ENCODE measurements at regions not wholly inside any gene's neighbourhood (a gene's known extent, or its start where the extent isn't known, plus 50 kb on each side); places are given as distances from the start of the nearest gene placed in this dataset.
"Not testable (repeated sequence)": the region's sequence is repeated elsewhere in the genome, so short reads cannot be mapped to it uniquely, and the experiment has no call there.

DNA sequence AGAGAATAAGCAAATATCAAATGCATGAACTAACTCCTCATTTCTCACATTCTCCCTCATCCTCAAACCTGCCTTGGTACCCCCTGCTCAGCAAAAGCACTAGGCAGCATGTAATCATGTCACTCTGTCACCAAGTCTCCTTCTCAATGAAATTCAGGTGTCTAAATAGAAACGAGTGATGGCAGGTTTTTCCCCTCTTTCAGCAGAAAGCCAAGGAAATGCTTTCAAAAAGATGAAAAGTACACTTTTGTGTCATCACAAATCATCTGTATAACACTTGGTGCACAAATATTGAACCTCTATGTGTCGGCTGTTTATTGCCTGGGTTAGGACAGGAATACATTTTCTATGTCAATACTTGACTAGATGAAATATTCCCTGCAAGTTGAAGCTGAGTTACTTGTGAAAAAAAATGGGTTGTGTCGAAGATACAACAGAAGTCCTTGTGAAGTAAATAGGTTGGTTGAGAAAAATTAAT, 285.1 kb upstream of the MAGEB18 start:
- DNase-seq, result no peak

DNA sequence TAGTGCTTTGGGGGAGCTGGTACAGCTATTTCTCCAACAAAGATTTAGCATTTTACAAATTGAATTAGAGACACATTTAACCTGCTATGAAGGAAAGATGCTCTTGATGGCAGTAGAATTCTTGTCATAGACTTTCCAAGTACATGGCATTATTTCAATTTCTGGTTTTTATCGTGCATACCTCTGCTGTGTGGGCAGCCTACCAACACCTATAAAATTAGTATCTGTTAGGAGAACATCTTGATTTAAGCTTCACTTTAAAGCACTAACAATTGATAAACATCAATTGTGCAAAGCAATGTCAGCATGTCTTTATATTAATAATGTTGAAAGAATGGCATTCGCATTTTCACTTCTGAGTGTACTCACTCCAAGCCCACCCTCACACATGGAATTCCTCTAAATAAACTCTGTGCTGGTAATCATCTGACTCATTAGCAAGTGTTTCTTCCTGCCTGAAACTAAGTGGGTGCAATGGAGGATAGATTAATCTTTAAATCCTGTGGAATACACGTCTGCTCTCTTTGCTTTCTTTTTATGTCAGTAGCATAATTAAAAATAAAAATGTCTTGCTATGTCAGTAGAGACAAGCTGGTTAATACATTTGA, 279.8 kb upstream of the MAGEB18 start:
- no peak for DNase-seq

DNA sequence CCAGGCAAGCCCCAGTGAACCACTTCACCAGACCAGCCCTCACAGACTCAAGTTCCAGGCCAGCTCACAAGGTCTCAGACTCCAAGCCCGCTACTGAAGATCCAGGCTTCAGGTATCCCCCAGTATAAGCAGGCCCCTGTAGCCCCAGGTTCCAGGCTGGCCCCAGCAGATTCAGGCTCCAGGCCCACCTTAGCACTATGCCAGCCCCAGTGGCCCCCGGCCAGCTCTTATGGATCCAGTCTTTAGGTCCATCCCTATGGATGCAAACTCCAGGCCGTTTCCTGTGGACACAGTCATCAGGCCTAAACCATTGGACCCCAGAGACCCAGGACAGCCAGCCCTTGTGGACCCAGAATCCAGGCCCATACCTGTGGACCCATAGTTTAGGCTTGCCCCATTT, 277.8 kb upstream of the MAGEB18 start:
- no peak for DNase-seq

DNA sequence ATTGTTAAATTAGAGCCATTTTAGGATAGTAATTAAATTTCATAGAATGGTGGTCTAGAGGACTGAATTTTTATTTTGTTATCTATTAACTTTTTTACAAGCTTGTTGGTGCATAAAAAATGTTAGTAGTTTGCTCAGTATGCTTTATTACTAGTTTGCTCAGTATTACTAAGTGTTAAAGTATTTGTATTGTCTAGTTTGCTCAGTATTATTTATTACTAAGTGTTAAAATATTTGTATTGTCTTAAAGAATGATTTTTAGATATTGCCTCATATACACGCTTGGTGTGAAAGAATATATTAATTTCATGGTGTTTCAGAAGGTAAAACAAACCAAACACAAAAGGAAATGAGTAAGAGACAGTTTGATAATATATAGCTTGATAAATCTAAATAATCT, 268.4 kb upstream of the MAGEB18 start:
- no peak for DNase-seq

DNA sequence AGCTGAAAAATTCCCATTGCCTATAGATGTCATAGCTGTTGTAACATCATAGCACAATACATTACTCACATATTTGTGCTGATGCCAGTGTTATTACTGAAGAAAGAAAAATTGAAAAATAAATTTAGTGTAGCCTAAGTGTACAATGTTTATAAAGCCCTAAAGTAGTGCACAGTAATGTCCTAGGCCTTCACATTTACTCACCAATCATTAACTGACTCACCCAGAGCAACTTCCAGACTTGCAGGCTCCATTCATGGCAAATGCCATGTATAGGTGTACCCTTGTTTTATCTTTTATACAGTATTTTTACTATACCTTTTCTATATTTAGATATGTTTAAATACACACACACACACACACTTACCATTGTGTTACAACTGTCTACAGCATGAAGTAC, 265.4 kb upstream of the MAGEB18 start:
- DNase-seq, result no peak

DNA sequence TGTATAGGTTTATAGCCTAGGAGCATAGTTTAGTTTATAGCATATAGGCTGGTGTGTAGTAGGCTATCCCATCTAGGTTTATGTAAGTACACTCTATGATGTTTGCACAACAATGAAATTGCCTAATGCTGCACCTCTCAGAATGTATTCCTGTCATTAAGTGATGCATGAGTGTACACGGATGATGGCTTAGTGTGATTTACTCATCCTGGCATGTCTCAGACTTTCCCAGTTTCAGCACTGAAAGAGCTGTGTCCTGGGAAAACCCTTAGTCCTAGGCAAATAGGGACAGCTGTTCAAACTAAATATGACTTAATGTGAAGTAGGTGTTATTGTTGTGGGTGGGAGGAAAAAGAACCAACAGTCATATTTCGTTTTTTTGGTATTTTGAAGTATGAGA, 264.9 kb upstream of the MAGEB18 start:
- no peak for DNase-seq

DNA sequence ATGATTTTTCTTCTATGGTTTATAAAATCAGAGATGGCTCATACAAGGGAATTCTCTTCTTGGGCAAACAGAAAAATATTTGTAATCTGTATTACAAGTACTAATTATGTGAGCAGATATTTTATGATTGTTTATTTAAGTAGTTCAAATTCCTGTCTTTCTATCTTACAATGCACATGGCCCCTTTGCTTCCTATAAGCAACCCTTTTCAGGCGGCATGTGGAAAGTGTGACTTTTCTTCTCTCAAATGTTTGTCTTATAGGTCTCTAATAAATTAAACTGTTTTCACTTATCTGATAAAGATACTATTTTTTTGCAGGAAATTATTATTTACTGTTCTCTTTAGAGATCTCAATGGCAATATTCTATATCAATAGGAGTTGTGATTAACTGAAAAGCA, 259.3 kb upstream of the MAGEB18 start:
- DNase-seq, result no peak

DNA sequence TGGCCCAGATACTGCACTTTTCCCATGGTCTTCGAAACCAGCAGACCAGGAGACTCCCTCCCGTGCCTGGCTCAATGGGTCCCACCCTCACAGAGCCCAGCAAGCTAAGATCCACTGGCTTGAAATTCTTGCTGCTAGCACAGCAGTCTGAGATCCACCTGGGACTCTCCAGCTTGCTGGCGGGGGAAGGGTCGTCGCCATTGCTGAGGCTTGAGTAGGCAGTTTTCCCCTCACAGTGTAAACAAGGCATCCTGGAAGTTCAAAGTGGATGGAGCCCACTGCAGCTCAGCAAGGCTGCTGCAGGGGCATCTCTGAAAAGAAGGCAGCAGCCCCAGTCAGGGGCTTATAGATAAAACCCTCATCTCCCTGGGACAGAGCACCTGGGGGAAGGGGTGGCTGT, 255.6 kb upstream of the MAGEB18 start:
- not testable (repeated sequence) for DNase-seq

DNA sequence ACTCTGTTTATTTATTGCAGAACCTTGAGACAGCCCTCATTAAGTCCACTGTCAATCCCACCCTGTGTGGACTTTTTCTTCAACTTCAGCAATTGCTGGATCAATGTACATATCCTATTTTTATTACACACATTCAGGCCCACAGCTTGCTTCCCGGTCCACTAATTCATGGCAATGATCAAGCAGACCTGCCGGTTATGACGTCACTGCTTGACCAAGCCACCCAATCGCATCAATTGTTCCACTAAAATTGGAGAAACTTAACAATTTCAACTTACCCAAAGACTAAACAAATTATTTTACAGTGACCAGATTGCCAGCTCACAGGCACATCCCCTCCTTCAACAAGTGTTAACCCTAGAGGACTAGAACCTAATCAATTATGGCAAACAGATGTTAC, 240.4 kb upstream of the MAGEB18 start:
- DNase-seq, result no peak

DNA sequence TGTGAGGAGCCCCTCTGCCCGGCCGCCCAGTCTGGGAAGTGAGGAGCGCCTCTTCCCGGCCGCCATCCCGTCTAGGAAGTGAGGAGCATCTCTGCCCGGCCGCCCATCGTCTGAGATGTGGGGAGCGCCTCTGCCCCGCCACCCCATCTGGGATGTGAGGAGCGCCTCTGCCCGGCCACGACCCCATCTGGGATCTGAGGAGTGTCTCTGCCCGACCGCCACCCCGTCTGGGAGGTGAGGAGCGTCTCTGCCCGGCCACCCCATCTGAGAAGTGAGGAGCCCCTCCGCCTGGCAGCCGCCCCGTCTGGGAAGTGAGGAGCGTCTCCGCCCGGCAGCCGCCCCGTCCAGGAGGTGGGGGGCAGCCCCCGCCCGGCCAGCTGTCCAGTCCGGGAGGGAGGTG, 232.4 kb upstream of the MAGEB18 start:
- not testable (repeated sequence) for DNase-seq

DNA sequence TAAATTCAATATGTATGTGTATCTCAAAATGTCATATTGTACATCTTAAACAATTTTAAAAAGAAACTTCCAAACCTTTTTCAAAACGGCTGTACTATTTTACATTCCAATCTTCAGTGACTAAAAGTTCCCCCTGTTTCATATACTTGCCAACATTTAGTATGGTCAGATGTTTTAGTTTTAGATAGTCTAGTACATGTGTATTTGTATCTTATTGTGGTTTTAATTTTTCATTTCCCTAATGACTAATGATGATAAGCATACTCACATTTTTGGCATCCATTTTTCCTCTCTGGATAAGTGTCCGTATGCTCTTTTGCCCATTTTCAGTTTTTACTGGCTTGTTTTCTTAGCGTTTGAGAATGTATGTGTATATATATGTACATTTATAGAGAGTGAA, 212.2 kb upstream of the MAGEB18 start:
- DNase-seq, result no peak

DNA sequence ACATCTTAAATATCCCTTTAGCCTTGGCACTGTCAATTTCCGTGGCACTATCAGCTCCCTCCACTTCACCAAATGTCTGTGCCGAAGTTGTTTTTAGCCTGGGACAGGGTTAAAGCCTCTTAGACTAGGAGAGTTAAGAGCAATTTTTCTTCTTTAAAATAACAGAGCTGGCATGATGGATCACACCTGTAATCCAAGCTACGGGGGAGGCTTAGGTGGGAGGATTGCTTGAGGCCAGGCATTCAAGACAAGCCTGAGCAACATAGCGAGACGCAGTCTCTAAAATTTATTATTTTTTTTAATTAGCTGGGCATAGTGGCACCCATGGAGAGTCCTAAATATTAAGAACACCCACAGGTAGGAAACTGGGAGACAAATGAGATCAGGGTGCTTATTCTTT, 209.8 kb upstream of the MAGEB18 start:
- no peak for DNase-seq

DNA sequence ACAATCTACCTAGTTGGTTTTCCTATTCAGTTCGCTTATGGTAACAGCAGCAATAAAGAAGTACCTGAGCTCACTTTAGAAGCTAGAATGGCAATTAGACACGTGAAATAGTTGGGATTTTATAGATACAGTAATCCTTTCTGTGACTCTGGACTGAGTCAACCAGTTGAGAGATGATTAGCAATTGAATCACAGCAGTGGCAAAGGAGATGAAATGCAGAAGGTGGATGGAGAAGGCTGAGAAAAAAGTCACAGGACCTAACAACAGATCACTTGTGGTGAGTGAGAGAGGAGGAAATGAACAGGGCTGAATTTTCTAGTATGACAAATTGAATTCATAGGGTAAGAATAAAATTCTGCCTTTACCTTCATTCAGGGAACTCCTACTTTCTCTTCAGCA, 197.1 kb upstream of the MAGEB18 start:
- DNase-seq, result no peak

DNA sequence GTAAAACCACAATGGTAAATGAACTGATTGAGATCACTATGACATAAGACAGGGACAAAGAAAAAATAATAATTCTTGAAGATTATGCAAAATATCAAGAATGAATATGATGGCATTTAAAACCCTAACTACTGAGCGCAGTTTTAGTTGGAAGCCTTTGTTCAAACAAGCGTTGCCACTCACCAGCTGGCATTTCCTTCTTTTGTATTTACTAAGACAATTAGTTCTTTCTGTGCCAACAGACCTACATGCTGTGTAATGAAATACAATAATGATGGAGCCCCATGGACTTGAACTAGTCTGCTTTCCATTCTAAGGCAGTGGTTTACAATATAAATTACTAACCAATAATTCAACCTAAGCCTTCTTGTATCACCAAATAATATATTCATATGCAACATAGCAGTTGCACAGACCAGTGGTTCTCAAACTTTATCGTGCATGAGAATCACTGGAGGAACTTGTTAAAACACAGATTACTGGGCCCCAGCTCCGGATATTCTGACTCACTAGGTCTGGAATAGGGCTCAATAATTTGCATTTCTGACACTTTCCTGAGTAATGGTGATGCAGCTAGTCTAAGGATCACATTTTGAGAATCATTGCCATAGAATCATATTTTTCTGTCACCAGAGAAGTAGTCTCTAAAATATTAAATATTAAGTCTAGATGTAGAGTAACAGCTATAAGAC, 196.4 kb upstream of the MAGEB18 start:
- no peak for DNase-seq

DNA sequence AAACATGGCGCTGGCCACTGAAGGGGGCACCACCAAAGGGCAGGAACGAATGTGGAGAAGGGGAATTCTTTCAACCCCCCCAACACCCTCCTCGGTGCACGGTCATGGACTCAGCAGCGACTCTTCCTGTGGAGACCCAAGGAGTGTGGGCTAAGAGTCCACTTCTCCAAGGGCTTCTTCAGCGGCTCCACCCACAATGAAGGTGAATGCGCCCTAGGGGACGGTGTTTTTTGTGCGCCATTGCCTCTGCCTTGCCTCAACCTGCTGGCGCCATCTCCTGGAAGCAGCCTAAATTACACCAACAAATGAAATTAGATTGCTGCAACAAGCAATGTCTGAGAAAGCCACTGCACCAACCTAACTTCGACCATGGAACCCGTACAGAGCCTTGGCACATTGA, 169.2 kb upstream of the MAGEB18 start:
- DNase-seq, result peak; percentile 10

DNA sequence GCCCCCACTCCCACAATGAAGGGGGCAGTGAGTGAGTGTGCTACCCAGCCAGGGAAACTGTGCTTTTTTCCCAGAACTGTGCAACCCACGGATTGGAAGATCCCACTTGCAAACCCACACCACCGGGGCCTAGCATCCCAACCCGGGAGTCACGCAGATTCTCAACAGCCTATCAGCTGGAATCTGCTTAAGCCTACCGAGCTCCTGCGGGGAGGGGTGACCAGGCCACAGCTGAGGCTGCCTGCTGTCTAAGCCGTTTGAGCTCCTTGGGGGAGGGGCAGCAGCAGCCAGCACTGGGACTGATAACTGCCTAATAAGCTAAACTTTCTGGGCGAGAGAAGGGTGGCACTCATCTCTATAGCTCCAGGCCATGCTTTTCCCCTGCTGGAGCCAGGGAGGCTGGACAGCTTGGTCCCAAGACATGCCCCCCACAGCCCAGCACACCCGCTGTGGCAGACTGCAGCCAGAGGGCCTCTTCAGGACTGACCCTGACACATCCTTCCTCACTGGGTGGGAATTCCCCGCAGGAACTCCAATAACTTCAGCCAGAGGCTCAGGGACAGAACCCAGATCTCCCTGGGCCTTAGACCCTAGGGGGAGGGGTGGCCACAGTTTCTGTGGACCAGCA, 161.3 kb upstream of the MAGEB18 start:
- no peak for DNase-seq

DNA sequence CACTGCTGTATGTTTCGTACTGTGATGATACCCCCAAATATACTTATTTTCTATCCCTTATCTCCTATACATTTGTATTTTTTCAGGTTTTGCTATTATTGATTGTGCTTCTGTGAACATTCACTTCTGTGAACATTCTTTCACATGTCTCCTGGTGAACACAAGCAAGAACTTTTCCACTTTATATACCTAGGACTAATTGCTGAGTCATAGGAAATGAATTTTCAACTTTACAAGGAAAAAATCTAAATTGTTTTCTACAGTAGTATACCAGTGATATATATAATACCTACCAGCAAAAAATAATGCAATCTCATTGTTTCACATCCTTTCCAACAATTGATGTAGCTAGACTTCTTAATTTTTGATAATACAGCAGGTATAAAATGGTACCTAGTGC, 139.5 kb upstream of the MAGEB18 start:
- no peak for DNase-seq

DNA sequence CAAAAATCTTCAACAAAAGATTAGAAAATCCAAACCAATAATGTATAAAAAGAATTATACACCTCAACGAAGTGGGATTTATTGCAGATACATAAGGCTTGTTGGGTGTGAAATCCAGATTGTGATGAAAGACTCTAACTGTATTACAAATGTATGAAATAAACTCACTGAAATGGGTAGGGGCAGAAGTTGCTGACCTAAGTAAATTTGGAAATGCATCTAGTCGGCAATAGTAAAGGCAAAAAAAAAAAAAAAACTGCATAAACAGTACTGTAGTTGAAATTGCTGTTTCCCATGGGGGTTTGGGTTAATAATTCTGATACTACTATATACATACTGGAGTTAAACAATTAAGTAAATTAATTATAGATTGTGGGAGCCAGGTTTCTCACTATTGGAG, 130.7 kb upstream of the MAGEB18 start:
- no peak for DNase-seq

DNA sequence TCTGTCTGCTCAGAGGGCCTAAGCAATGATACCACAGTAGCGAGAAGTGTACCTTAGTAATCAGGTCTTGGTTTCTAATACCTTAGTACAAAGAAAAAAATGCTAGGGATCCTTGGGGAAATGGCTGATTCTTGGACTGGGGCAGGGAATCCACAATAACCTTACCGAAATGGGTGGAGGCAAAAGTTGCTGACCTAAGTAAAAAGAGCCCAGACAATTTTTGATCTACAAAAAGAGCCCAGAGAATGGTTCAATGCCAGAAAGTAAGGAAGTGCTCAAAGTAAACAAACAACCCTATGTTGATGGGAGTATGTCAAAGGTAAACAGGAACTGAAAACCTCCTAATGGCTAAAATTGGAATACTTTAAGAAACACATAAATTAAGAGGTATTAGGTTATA, 130.1 kb upstream of the MAGEB18 start:
- DNase-seq, result no peak

DNA sequence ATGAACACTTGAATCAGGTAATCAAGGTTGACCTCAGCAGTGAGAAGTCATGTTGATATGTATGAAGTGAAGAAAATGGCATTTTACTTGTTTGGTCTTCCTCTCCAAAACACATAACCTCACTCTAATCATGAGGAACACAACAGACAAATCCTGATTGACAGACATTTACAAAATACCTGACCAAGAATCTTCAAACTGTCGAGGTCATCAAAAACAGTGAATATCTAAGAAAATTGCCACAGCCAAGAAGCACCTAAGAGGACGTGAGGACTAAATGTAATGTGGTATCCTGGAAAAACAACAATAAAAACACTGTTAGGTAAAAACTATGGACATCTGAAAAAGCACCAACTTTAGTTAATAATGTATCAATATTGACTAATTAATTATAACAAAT, 129.5 kb upstream of the MAGEB18 start:
- DNase-seq, result no peak

DNA sequence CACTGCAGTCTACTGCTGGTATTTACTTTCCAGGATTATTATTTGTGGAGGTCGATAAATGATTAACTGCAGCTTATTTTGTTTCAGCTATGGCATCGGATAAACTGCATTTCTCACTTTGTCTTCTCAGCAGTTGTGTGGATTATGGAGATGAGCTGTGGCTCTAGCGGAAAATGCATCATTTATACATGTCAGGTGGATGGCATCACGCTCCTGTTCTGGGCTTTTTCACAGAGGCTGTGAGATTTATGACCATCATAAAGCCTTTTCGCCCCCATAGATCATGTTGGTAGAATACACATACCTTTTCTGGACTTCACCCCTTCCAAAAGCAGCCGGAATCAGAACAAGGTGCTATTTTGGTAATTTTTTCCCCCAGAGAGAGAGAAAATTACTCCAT, 118.8 kb upstream of the MAGEB18 start:
- DNase-seq, result no peak

DNA sequence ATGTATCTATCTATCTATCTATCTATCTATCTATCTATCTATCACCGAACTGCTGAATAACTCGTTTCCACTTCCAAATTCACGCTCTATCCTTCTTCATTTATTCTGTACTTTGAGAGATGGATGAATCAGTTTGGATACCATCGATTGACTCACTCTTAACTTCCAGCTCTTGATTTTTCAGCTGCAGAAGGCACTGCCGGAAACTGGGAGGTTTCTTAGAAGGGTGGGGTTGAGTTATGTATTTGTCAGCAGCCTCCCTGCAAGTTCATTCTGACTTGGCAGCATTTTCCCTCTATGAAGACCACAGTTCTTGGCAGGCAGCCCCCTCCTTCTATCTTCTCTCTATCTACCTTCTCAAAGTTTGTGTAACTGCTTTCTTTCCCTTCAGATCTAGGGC, 112.0 kb upstream of the MAGEB18 start:
- no peak for DNase-seq

DNA sequence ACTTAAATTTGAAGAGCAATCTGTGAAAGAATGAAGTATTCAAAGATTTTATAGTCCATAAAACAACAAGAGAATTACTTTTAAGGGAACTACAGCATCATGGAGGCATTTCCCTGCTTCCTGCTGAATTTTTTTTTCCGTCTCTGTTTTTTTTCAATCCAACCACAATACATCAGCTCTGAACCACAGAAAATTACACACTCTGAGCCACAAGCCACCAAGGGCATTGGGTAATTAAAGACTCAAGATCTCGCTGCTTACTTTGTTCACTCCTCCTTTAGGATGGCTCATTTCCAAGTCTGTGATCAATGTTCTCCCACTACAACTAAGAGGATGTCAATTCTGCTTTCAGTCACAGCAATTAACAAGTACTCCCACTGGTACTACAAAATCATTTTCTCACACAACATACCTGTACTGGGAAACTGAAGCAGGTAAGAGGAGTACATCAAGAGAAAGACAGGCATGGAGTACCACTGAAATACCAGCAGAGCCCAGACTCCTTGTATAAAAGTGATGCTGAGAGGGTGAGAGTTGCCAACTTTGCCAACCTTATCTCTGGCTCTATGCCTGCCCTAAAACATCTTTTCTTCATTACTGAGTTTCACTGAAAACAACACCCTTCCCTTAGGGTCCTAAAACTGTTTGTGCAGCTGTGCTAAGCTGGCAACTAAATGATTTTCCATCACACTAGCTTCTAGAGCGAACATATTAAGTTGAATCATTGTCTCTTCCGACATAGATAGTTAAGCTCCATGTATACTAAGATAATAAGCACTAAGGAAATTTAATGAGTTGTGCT, 105.8 kb upstream of the MAGEB18 start:
- DNase-seq, result no peak

DNA sequence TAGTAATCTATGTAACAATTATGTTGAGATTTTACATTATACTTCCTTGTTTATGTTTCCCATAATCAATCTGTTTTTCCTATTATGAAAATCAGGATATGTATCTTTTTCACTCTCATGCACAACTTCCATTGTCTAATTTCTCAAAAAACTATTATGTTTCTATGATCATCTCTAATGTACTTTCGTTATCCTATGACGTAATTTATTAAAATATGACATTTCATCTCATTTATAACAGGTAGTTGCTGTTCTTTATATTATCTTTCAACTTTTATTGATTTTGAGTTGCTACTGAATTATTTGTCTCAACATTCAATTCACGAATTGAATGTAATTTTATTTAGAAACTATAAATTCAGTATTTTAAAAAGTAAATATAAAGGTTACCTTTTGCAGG, 100.8 kb upstream of the MAGEB18 start:
- no peak for DNase-seq
